Astrocyte of the spinal cord (primary cell): ENCODE measurements at regions not wholly inside any gene's neighbourhood (a gene's known extent, or its start where the extent isn't known, plus 50 kb on each side); places are given as distances from the start of the nearest gene placed in this dataset.
A peak's percentile ranks its signal among the peaks of the same experiment; 100 is the strongest.

Source experiments
- DNase-seq: peaks from one replicate; pipeline ENCODE4 v3.0.0; 2011; ENCODE audit warnings: low read depth, low spot score
- H3K4me3 ChIP-seq: 2 replicates; pipeline ENCODE4 v1.5.1; 2011; ENCODE audit warnings: low read depth, mild to moderate bottlenecking, low read length, moderate library complexity
- CTCF ChIP-seq: IDR thresholded peaks from 2 replicates; pipeline ENCODE4 v1.5.1; 2012; ENCODE audit warnings: low read depth, mild to moderate bottlenecking, low read length, inconsistent platforms
- in situ Hi-C: cut with HindIII; loops from 2 replicates; pipeline ENCODE4 v1.10.0; 2017; ENCODE audit warnings: low sequenced_read_pairs

DNA sequence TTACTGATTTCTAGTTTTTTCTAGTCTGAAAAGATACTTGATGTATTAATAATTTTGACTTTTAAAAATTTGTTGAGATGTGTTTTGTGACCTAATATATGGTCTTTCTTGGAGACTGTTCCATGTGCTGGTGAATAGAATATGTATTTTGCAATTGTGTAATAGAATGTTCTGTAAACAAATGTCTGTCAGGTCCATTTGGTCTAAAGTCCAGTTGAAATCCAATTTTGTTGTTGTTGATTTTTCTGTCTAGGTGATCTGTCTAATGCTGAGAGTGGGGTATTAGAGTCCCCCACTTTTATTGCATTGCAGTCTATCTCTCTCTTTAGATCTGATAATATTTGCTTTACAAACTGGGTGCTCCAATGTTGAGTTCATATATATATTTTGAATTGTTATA lies 175.8 kb downstream of the RPAP3 start:
- TF ChIP-seq CTCF: no peak
- in situ Hi-C loops: no loop called here
- H3K4me3 ChIP-seq: no peak overlapping the region
- DNase-seq: no peak

DNA sequence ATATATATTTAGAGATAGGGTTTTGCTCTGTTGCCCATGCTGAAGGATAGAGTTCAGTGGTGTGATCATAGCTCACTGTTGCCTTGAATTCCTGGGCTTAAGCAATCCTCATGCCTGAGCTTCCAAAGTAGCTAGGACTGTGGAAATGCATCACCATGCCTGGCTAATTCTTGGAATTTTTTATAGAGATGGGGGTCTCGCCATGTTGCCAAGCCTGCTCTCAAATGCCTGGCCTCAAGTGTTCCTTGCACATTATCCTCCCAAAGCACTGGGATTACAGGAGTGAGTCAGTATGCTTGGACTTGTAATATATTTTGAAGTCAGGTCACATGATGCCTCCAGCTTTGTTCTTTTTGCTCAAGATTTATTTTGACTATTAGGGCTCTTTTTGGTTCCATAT lies 178.0 kb downstream of the RPAP3 start:
- in situ Hi-C loops: no loop called here
- TF ChIP-seq CTCF: no peak
- H3K4me3 ChIP-seq: no peak overlapping the region
- no peak for DNase-seq

DNA sequence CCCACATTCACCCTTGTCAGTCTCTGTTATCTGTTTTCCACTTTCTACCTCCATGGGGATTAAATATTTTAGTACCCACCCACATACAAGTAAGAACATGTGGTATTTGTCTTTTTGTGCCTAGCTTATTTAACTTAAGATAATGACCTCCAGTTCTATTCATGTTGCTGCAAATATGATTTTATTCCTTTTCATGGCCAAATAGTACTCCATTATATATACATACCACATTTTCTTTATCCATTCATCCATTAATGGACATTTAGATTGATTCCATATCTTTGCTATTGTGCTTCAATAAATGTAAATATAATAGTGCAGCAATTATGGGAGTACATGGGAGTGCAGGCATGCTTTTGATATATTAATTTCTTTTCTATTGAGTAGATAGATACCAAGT lies 185.8 kb downstream of the RPAP3 start:
- no peak for TF ChIP-seq CTCF
- no peak overlapping the region for H3K4me3 ChIP-seq
- in situ Hi-C loops: no loop called here
- no peak for DNase-seq

GRCh38 chr12:47517122-47517521 lies 188.7 kb downstream of the RPAP3 start:
- in situ Hi-C loops: no loop called here
- no peak for DNase-seq
- TF ChIP-seq CTCF: no peak
- no peak overlapping the region for H3K4me3 ChIP-seq

GRCh38 chr12:47509398-47509851 lies 196.4 kb downstream of the RPAP3 start:
- in situ Hi-C loops: no loop called here
- no peak for TF ChIP-seq CTCF
- H3K4me3 ChIP-seq: no peak overlapping the region
- peak; percentile 37 for DNase-seq

- DNase-seq: no peak
- in situ Hi-C loops: no loop called here
- no peak overlapping the region for H3K4me3 ChIP-seq
- TF ChIP-seq CTCF: no peak
Measured at GRCh38 chr12:47507221-47507620, 198.6 kb downstream of the RPAP3 start.
